A673 (cell line): ENCODE measurements at regions not wholly inside any gene's neighbourhood (a gene's known extent, or its start where the extent isn't known, plus 50 kb on each side); places are given as distances from the start of the nearest gene placed in this dataset.

Experiments
- CTCF ChIP-seq: fragments of 300-800, 200-600 bp; sonication (generic); conservative IDR thresholded peaks from 2 replicates; pipeline ENCODE4 v1.5.1; 2017; ENCODE audit warnings: low read depth, mild to moderate bottlenecking, antibody characterized with exemption, low read length, moderate library complexity, mixed read lengths
- EZH2 ChIP-seq: fragments of 200-600 bp; sonication (generic); IDR thresholded peaks from 2 replicates; pipeline ENCODE4 v1.6.1; 2017; ENCODE audit warnings: borderline replicate concordance, low read depth, mild to moderate bottlenecking, mixed read lengths, antibody characterized with exemption, low read length; ENCODE audit not compliant: poor library complexity, severe bottlenecking

DNA sequence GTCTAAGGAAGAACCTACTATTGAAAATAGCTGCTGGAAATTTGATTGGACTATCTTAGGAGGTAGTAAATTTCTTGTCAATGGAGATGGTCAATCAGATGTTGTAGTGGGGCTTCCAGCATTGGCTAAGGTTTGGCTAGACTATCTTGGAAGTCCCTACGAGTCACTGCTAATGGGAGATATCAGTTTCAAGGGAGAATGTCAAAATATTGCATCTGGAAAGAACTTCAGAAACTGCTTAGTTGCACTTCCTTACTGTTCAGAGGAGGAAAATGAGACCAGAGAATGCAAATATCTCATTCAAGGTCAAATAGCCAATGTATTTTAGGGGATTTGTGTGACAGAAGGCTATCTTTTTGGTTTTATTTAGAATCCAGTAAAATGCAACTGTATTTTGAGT, 53.5 kb upstream of the CCN2 start:
- no peak for TF ChIP-seq EZH2
- TF ChIP-seq CTCF, result no peak
